Bronchial epithelial cell (primary cell): ENCODE measurements at regions not wholly inside any gene's neighbourhood (a gene's known extent, or its start where the extent isn't known, plus 50 kb on each side); places are given as distances from the start of the nearest gene placed in this dataset.
"Not testable (repeated sequence)": the region's sequence is repeated elsewhere in the genome, so short reads cannot be mapped to it uniquely, and the experiment has no call there.

Experiments used
- DNase-seq: peaks from one replicate; pipeline ENCODE4 v3.0.0-alpha.2; 2010; ENCODE audit warnings: low read depth
- FAIRE-seq: peaks from 2 replicates; lab custom pipeline; 2011; peaks lifted over from hg19 to GRCh38; lab: Jason Lieb, UNC
- H3K27me3 ChIP-seq: 2 replicates; pipeline ENCODE4 v1.5.1; 2011; ENCODE audit warnings: low read length; ENCODE audit not compliant: control insufficient read depth, insufficient read depth
- H3K36me3 ChIP-seq: 2 replicates; pipeline ENCODE4 v1.5.1; 2011; ENCODE audit warnings: low read length; ENCODE audit not compliant: control insufficient read depth, insufficient read depth
- H3K4me3 ChIP-seq: 2 replicates; pipeline ENCODE4 v1.5.1; 2011; ENCODE audit warnings: mild to moderate bottlenecking, low read depth, low read length, control low read depth
- TF ChIP-seq, protein P1 (sequence below): IDR thresholded peaks from 2 replicates; pipeline ENCODE4 v1.5.1; 2011; ENCODE audit warnings: mild to moderate bottlenecking, moderate library complexity, low read length, control low read depth, inconsistent platforms; ENCODE audit not compliant: insufficient read depth, severe bottlenecking

DNA sequence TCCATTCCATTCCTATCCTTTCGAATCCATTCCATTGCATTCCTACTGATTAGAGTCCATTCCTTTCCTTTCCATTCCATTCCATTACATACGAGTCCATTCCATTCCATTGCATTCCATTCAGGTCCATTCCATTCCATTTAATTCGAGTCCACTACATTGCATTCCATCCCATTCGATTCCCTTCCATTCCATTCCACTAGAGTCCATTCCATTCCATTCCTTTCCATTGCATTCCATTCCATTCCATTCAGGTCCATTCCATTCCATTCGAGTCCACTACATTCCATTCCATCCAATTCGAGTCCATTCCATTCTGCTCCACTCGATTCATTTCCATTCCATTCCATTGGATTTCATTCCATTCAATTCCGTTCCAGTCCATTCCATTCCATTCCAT is 1133.6 kb downstream of the RPIA start:
- DNase-seq (no peak), FAIRE-seq (no peak)
- Histone ChIP-seq H3K36me3 (no peaks in the 10 kb centered on the region), H3K4me3 (no peak overlapping the region), H3K27me3 (no peaks in the 10 kb centered on the region)
- TF ChIP-seq, protein P1, sequence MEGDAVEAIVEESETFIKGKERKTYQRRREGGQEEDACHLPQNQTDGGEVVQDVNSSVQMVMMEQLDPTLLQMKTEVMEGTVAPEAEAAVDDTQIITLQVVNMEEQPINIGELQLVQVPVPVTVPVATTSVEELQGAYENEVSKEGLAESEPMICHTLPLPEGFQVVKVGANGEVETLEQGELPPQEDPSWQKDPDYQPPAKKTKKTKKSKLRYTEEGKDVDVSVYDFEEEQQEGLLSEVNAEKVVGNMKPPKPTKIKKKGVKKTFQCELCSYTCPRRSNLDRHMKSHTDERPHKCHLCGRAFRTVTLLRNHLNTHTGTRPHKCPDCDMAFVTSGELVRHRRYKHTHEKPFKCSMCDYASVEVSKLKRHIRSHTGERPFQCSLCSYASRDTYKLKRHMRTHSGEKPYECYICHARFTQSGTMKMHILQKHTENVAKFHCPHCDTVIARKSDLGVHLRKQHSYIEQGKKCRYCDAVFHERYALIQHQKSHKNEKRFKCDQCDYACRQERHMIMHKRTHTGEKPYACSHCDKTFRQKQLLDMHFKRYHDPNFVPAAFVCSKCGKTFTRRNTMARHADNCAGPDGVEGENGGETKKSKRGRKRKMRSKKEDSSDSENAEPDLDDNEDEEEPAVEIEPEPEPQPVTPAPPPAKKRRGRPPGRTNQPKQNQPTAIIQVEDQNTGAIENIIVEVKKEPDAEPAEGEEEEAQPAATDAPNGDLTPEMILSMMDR = no peak

DNA sequence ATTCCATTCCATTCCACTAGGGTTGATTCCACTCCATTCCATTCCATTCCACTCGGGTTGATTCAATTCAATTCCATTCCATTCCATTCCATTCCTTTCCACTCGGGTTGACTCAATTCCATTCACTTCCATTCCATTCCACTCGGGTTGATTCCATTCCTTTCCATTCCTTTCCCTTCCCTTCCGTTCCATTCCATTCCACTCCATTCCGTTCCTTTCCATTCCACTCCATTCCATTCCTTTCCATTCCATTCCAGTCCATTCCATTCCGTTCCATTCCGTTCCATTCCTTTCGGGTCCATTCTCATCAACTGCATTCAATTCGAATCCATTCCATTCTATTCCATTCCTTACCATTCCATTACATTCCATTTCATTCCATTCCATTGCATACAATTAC is 1135.3 kb downstream of the RPIA start:
- not testable (repeated sequence) for H3K36me3 ChIP-seq, H3K27me3 ChIP-seq, FAIRE-seq, DNase-seq, H3K4me3 ChIP-seq

DNA sequence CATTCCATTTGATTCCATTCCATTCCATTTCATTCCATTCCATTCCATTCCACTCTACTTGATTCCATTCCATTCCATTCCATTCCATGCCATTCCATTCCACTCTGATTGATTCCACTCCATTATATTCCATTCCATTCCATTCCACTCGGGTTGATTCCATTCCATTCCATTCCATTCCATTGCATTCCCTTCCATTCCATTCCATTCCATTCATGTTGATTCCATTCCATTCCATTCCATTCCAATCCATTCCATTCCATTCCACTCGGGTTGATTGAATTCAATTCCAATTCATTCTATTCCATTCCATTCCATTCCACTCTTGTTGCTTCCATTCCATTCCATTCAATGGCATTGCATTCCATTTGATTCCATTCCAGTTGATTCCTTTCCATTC is 1136.4 kb downstream of the RPIA start:
- not testable (repeated sequence) for H3K27me3 ChIP-seq, FAIRE-seq, H3K36me3 ChIP-seq, H3K4me3 ChIP-seq
- peak; percentile 36 for DNase-seq

DNA sequence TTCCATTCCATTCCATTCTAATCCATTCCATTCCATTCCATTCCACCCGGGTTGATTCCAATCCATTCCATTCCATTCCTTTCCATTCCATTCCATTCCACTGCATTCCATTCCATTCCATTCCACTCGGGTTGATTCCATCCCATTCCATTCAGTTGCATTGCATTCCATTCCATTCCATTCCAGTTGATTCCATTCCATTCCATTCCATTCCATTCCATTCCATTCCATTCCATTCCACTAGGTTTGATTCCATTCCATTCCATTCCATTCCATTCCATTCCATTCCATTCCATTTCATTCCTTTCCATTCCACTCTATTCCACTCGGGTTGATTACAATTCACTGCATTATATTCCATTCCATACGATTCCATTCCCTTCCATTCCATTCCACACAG is 1136.9 kb downstream of the RPIA start:
- not testable (repeated sequence) for H3K36me3 ChIP-seq, H3K27me3 ChIP-seq, FAIRE-seq, H3K4me3 ChIP-seq
- peak; percentile 27 for DNase-seq

DNA sequence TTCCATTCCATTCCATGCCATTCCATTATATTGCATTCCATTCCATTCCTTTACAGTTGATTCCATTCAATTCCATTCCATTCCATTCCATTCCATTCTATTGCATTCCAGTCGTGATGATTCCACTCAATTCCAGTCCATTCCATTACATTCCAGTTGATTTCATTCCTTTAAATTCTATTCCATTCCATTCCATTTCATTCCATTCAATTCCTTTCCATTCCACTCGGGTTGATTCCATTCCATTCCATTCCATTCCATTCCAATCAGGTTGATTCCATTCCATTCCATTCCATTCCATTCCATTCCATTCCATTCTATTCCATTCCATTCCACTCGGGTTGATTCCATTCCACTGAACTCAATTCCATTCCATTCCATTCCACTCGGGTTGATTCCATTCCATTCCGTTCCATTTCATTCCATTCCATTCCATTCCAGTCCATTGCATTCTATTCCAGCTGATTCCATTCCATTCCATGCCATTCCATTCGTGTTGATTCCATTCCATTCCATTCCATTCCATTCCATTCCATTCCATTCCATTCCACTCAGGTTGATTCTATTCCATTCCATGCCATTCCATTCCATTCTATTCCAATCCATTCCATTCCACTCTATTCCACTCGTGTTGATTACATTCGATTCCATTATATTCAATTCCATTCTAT is 1137.6 kb downstream of the RPIA start:
- peak; percentile 48 for DNase-seq
- not testable (repeated sequence) for H3K27me3 ChIP-seq, H3K36me3 ChIP-seq, H3K4me3 ChIP-seq, FAIRE-seq

DNA sequence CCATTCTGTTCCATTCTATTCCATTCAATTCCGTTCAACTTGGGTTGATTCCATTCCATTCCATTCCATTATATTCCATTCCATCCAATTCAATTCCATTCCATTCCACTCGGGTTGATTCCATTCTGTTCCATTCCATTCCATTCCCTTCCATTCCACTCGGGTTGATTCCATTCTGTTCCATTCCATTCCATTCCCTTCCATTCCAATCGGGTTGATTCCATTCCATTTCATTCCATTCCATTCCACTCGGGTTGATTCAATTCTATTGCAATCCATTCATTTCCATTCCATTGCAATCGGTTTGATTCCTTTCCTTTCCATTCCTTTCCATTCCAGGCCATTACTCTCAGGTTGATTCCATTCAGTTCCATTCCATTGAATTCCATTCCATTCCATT is 1138.4 kb downstream of the RPIA start:
- Histone ChIP-seq H3K27me3 (no peaks in the 10 kb centered on the region), H3K4me3 (no peak overlapping the region), H3K36me3 (no peaks in the 10 kb centered on the region)
- TF ChIP-seq, protein P1 = no peak
- FAIRE-seq (no peak), DNase-seq (peak; percentile 40)

DNA sequence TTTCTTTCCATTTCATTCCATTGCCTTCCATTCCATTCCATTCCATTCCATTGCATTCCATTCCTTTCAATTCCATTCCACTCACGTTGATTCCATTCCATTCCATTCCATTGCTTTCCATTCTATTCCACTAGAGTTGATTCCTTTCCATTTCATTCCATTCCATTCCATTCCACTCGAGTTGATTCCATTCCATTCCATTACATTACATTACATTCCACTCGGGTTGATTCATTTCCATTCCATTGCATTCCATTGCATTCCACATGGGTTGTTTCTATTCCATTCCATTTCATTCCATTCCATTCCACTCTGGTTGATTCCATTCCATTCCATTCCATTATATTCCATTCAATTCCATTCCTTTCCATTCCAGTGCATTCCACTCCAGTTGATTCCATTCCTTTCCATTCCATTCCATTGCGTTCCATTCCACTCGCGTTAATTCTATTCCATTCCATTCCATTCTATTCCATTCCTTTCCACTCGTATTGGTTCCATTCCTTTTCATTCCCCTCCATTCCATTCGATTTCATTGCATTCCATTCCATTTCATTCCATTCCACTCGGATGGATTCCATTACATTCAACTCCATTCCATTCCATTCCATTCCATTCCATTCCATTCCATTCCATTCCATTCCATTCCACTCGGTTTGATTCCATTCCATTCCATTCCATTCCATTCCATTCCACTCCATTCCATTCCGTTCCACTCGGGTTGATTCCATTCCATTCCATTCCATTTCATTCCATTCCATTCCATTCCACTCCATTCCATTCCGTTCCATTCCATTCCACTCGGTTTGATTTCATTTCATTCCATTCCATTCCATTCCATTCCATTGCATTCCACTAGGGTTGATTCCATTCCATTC is 1139.1 kb downstream of the RPIA start:
- H3K36me3 ChIP-seq, FAIRE-seq, H3K27me3 ChIP-seq, H3K4me3 ChIP-seq: not testable (repeated sequence)
- peak; percentile 28 for DNase-seq

DNA sequence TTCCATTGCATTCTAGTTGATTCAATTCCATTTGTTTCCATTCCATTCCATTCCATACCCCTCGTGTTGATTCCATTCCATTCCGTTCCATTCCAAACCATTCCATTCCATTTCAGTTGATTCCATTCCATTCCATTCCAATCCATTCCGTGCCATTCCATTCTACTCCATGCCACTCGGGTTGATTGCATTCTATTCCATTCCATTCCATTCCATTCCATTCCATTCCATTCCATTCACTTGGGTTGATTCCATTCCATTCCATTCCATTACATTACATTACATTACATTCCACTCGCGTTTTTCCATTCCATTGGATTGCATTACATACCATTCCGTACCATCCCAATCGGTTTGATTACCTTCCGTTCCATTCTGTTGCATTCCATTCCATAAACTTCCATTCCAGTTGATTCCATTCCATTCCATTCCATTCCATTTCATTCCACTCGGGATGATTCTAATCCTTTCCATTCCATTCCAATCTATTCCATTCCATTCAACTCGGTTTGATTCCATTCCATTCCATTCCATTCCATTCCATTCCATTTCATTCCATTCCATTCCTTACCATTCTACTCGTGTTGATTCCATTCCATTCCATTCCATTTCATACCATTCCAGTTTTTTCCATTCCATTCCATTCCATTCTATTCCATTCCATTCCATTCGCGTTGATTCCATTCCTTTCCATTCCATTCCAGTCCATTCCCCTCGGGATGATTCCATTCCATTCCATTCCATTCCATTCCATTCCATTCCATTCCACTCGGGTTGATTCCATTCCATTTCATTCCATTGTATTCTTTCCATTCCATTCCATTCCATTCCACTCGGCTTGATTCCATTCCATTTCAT is 1140.4 kb downstream of the RPIA start:
- no peak for FAIRE-seq
- Histone ChIP-seq H3K36me3 (no peaks in the 10 kb centered on the region), H3K27me3 (no peaks in the 10 kb centered on the region), H3K4me3 (no peak overlapping the region)
- peak; percentile 44 for DNase-seq
- TF ChIP-seq, protein P1 = no peak
